Retinal pigment epithelial cell (primary cell): ENCODE measurements at regions not wholly inside any gene's neighbourhood (a gene's known extent, or its start where the extent isn't known, plus 50 kb on each side); places are given as distances from the start of the nearest gene placed in this dataset.

Experiments used
- DNase-seq: peaks from one replicate; pipeline ENCODE4 v3.0.0-alpha.2; 2010; ENCODE audit warnings: low read depth
- H3K4me3 ChIP-seq: 2 replicates; pipeline ENCODE4 v1.5.1; 2011; ENCODE audit warnings: mild to moderate bottlenecking, low read length, control low read depth, moderate library complexity
- TF ChIP-seq, protein P1 (sequence below): conservative IDR thresholded peaks from 2 replicates; pipeline ENCODE4 v1.5.1; 2011; ENCODE audit warnings: low read depth, low read length, control low read depth, inconsistent platforms

DNA sequence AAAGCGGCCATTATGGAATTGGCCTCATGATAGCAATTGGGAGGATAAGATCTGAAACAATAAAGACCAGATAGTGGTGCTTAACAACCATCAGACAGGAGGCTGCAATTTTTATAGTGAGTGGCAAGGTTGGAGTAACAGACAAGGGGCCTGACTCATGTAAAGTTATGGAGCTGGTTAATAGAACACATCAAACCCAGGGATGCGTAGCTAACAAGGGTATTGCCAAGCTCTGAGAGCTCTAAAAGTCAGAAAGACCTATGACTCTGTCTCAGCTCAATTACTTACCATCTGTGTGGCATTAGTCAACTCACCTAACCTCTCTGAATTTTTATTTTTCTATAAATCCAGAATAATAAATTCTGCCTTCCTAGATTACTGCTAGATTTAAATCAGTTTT lies 1731.5 kb upstream of the FLRT2 start:
- DNase-seq, result no peak
- H3K4me3 ChIP-seq, result no peak overlapping the region
- TF ChIP-seq, protein P1, sequence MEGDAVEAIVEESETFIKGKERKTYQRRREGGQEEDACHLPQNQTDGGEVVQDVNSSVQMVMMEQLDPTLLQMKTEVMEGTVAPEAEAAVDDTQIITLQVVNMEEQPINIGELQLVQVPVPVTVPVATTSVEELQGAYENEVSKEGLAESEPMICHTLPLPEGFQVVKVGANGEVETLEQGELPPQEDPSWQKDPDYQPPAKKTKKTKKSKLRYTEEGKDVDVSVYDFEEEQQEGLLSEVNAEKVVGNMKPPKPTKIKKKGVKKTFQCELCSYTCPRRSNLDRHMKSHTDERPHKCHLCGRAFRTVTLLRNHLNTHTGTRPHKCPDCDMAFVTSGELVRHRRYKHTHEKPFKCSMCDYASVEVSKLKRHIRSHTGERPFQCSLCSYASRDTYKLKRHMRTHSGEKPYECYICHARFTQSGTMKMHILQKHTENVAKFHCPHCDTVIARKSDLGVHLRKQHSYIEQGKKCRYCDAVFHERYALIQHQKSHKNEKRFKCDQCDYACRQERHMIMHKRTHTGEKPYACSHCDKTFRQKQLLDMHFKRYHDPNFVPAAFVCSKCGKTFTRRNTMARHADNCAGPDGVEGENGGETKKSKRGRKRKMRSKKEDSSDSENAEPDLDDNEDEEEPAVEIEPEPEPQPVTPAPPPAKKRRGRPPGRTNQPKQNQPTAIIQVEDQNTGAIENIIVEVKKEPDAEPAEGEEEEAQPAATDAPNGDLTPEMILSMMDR, result no peak

DNA sequence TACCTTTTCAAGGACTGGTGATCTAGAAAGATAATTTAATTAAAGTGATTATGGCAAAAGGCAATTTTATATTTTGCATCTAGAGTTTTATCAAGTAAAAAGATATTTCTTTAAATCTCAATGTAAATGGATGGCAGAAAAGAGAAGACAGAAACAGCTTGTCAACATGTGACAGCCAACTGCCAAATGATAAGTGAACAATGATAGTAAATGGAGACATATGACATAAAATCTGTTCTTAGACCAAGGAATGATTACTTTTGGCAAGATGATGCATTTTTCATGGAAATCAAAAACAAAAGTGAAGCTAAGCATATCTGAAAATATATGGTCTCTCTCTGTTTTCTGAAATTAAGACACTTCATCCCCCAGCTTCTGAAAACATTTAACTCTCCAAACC lies 1730.7 kb upstream of the FLRT2 start:
- no peak for DNase-seq
- TF ChIP-seq, protein P1, result no peak
- no peak overlapping the region for H3K4me3 ChIP-seq

DNA sequence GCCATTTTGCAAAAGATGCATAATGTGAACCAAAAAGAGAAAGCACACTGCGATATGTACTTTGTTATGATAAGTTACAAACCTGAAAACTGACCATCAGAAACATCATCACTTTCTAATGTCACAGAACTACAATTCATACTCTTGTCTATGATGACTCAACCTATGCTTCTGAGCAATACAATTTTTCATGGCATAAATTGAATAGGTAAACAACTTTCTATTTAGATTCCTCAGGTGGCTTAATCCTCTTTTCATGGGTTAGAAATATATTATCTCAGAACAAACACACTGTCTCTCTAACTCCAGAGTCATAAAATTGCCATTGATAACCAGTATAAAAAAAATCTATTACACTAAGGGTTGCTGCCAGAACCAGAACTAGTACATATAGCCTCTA lies 1715.0 kb upstream of the FLRT2 start:
- TF ChIP-seq, protein P1, result no peak
- no peak for DNase-seq
- no peak overlapping the region for H3K4me3 ChIP-seq

DNA sequence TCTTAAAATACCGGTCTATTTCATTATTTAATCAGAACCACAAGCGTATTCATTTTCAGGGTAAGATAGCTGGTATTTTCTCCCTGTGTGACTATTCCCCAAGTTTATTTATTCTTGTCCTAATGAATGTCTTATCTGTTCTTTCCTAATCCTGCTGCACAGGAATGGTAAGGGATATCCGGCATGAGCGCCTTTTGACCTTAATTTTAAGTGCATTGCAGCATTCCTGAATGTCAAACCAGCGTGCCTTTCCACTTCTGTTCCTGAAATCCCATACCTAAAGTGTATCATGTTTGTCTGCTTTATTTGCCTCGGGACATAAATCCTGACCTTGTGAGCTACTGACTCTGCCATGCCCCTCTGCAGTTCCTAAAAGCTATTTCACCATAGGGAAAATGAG lies 1713.2 kb upstream of the FLRT2 start:
- TF ChIP-seq, protein P1, result no peak
- DNase-seq, result peak; percentile 50
- H3K4me3 ChIP-seq, result no peak overlapping the region

DNA sequence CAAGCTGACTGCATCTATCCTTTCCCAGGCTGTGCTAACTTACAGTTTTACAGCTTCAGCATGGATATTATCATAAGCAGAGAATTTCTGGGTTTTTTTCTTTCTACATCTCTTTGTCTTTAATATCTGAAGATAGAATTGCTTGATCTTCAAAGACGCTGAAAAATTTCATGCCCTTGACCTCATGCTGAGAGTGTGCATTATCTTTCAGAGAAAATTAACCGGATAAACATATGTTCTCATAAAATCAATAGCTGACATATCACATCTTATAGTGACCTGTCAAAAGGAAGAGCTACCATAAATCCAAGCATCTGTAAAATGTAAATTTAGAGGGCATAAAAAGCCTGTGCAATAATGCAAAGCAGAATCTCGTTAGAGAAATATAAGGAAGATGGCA lies 1704.1 kb upstream of the FLRT2 start:
- TF ChIP-seq, protein P1, result no peak
- H3K4me3 ChIP-seq, result no peak overlapping the region
- no peak for DNase-seq

DNA sequence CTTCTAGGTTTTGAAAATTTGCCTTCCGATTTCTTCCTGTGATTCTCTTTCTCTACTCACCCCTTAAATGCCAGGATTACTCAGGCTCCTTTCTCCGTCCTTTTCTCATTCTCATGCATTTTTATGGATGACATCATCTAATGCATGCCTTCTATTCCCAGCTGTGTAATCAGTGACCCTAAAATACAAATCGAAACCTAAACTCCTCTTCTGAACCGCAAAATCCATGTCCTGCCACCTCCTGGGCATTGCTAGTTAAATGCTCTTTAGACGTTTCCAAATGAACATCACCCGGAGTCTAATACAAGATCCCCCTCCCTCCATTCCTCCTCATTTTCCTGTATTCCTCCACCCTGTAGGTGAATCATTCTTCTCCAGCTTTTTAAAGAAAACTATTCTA lies 1703.1 kb upstream of the FLRT2 start:
- DNase-seq, result no peak
- TF ChIP-seq, protein P1, result no peak
- no peak overlapping the region for H3K4me3 ChIP-seq

DNA sequence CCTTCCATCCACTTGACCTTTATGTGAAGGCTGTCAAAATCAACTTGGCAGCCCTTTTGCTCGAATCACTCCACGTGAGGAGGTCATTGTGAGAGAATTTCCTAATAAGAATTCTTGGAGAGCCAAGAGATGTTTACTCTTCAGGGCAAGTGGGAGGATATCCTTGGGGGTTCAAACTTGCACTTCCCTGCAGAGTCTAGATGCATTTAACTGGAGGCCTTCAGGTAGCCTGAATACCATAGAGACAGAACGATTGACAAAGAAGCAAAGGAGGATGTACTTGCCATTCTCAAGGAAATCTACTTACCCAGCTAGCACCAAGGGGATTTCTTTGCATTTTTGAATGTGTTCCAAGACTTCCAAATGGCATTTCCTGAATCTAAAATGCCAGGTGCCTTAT lies 1702.6 kb upstream of the FLRT2 start:
- DNase-seq, result no peak
- H3K4me3 ChIP-seq, result no peak overlapping the region
- TF ChIP-seq, protein P1, result no peak
